K562 (cell line): ENCODE measurements at regions not wholly inside any gene's neighbourhood (a gene's known extent, or its start where the extent isn't known, plus 50 kb on each side); places are given as distances from the start of the nearest gene placed in this dataset.

Experiments
- ATAC-seq: fragments of 200-7000 bp; cut with Tn5 transposase; 3 replicates; pipeline ENCODE4 v1.9.1; 2020; ENCODE audit warnings: moderate library complexity
- BruUV-seq: library from RNA; stranded (reverse); fragments of 400-500 nt; replicated peaks from 2 replicates; lab custom pipeline; 2021; lab: Mats Ljungman, UMichigan
- CTCF ChIA-PET: fragments of 300-600 bp; formaldehyde crosslinking; extraction: SDS; loops from one replicate; lab custom pipeline; 2021; ENCODE audit warnings: low intra/inter-chr PET ratio; lab: Yijun Ruan, JAX
- POLR2A ChIA-PET: fragments of 300-600, 350-650 bp; sonication (Branson Sonifier 250); formaldehyde crosslinking; extraction: SDS; loops from one replicate; lab custom pipeline; 2021; ENCODE audit warnings: antibody characterized with exemption, inconsistent platforms; lab: Yijun Ruan, JAX
- DNase-seq, 4 experiments: peaks; one replicate each; pipeline versions ENCODE4 v3.0.0 to v3.0.0-alpha.2; 2011 to 2018; ENCODE audit warnings: low spot score in 3 of 4, mixed read lengths in 3 of 4; ENCODE audit errors: extremely low read depth in 1 of 4
- FAIRE-seq: peaks from 2 replicates; lab custom pipeline; 2011; peaks lifted over from hg19 to GRCh38; lab: Jason Lieb, UNC
- H2AFZ ChIP-seq: 2 replicates; pipeline ENCODE4 v1.6.0; 2011; ENCODE audit warnings: low read depth, low read length, control low read depth, inconsistent platforms
- H3K27ac ChIP-seq: fragments of 200-600 bp; 3 replicates; pipeline ENCODE4 v1.8.0; 2011; ENCODE audit warnings: low read depth, mild to moderate bottlenecking, control low read depth, inconsistent platforms, low read length, moderate library complexity, mixed read lengths; ENCODE audit errors: extremely low read depth
- H3K27me3 ChIP-seq, 2 experiments: fragments of 300-600 bp in 1 of 2; 2 replicates in 1 of 2; 3 replicates in 1 of 2; pipeline versions ENCODE4 v1.6.0 to v1.8.0; 2011; ENCODE audit warnings: inconsistent platforms in 2 of 2, low read length in 2 of 2, mild to moderate bottlenecking in 1 of 2, mixed read lengths in 1 of 2, moderate library complexity in 1 of 2; ENCODE audit not compliant: control insufficient read depth in 2 of 2, insufficient read depth in 2 of 2
- H3K36me3 ChIP-seq: fragments of 300-600 bp; 3 replicates; pipeline ENCODE4 v1.8.0; 2011; ENCODE audit warnings: mild to moderate bottlenecking, low read length, inconsistent platforms; ENCODE audit not compliant: control insufficient read depth, insufficient read depth
- H3K4me1 ChIP-seq, 2 experiments: fragments of 200-600 bp in 1 of 2; replicated peaks in 1 of 2; 2 replicates in 1 of 2; 3 replicates in 1 of 2; pipeline versions ENCODE4 v1.5.1 to v1.8.0; 2011; ENCODE audit warnings: inconsistent platforms in 2 of 2, low read length in 2 of 2, mild to moderate bottlenecking in 1 of 2, mixed read lengths in 1 of 2, moderate library complexity in 1 of 2; ENCODE audit not compliant: control insufficient read depth in 2 of 2, insufficient read depth in 2 of 2
- H3K4me2 ChIP-seq: 2 replicates; pipeline ENCODE4 v1.6.1; 2011; ENCODE audit warnings: low read length, control low read depth, inconsistent platforms, mixed read lengths; ENCODE audit not compliant: insufficient read depth
- H3K4me3 ChIP-seq: fragments of 200-600 bp; sonication (generic), shearing (Covaris generic); 2 replicates; pipeline ENCODE4 v1.5.1; 2016; ENCODE audit warnings: control low read depth, inconsistent platforms
- H3K79me2 ChIP-seq: fragments of 200-600 bp; 3 replicates; pipeline ENCODE4 v1.8.0; 2011; ENCODE audit warnings: low read length, inconsistent platforms; ENCODE audit not compliant: control insufficient read depth, insufficient read depth
- H3K9ac ChIP-seq, 2 experiments: 2 replicates each; pipeline versions ENCODE4 v1.6.0 to v1.6.1; 2011; ENCODE audit warnings: low read depth in 2 of 2, low read length in 2 of 2, control low read depth in 1 of 2, inconsistent platforms in 1 of 2, mild to moderate bottlenecking in 1 of 2, mixed read lengths in 1 of 2; ENCODE audit not compliant: insufficient read depth in 1 of 2
- H3K9me1 ChIP-seq: one replicate; pipeline ENCODE4 v1.6.0; 2011; ENCODE audit warnings: inconsistent platforms, mild to moderate bottlenecking, low read length, moderate library complexity; ENCODE audit not compliant: control insufficient read depth, insufficient read depth
- H3K9me3 ChIP-seq: replicated peaks from 2 replicates; pipeline ENCODE4 v1.5.1; 2011; ENCODE audit warnings: low read depth, low read length, inconsistent platforms; ENCODE audit not compliant: control insufficient read depth, insufficient read depth
- H4K20me1 ChIP-seq: replicated peaks from 2 replicates; pipeline ENCODE4 v1.6.1; 2011; ENCODE audit warnings: low read length, inconsistent platforms, mixed read lengths; ENCODE audit not compliant: control insufficient read depth, insufficient read depth
- BRCA1 ChIP-seq, 2 experiments: fragments of 450-650 bp in 1 of 2; sonication (generic) in 1 of 2; formaldehyde crosslinking in 1 of 2; IDR thresholded peaks; 2 replicates each; pipeline versions ENCODE4 v1.5.0 to v1.6.1; 2017 to 2020; ENCODE audit warnings: mild to moderate bottlenecking in 1 of 2, missing genetic modification reagents in 1 of 2
- CHD1 ChIP-seq: fragments of 200-600 bp; sonication (generic); IDR thresholded peaks from one replicate; pipeline ENCODE4 v1.6.1; 2012; ENCODE audit warnings: mild to moderate bottlenecking, moderate library complexity, low read length, inconsistent platforms
- NCOA6 ChIP-seq: fragments of 450-650 bp; IDR thresholded peaks from 2 replicates; pipeline ENCODE4 v1.6.1; 2017; ENCODE audit warnings: mild to moderate bottlenecking
- POLR3G ChIP-seq: IDR thresholded peaks from 2 replicates; pipeline ENCODE4 v1.6.1; 2011; ENCODE audit not compliant: insufficient read length, insufficient replicate concordance; ENCODE audit errors: extremely low read depth
- SIX5 ChIP-seq, 2 experiments: IDR thresholded peaks; 2 replicates each; pipeline ENCODE4 v1.6.1; 2011; ENCODE audit warnings: low read length in 2 of 2, borderline replicate concordance in 1 of 2, low read depth in 1 of 2, mild to moderate bottlenecking in 1 of 2, moderate library complexity in 1 of 2; ENCODE audit not compliant: insufficient read depth in 1 of 2
- SP1 ChIP-seq: sonication (generic); formaldehyde crosslinking; IDR thresholded peaks from 2 replicates; pipeline ENCODE4 v1.8.1; 2022; ENCODE audit warnings: mild to moderate bottlenecking, missing genetic modification reagents
- TEAD2 ChIP-seq: fragments of 450-650 bp; IDR thresholded peaks from 2 replicates; pipeline ENCODE4 v1.6.1; 2016; ENCODE audit warnings: missing genetic modification characterization, control low read depth, missing compliant biosample characterization
- ZBTB8A ChIP-seq: fragments of 450-650 bp; IDR thresholded peaks from 2 replicates; pipeline ENCODE4 v1.6.1; 2018; ENCODE audit warnings: mild to moderate bottlenecking, moderate library complexity; ENCODE audit not compliant: partially characterized antibody
- ZNF274 ChIP-seq: IDR thresholded peaks from 2 replicates; pipeline ENCODE4 v1.6.1; 2011; ENCODE audit warnings: low read depth, mild to moderate bottlenecking, low read length, moderate library complexity, borderline replicate concordance
- ZNF41 ChIP-seq: fragments of 250-450 bp; sonication (Bioruptor Pico); conservative IDR thresholded peaks from 2 replicates; pipeline ENCODE4 v1.4.0; 2020; ENCODE audit warnings: mild to moderate bottlenecking
- ZNF695 ChIP-seq: fragments of 450-650 bp; formaldehyde crosslinking; IDR thresholded peaks from 2 replicates; pipeline ENCODE4 v1.4.0; 2020; ENCODE audit warnings: mild to moderate bottlenecking, moderate library complexity
- ZNF79 ChIP-seq: fragments of 250-450 bp; sonication (Bioruptor Pico); IDR thresholded peaks from 2 replicates; pipeline ENCODE4 v1.4.0; 2020; ENCODE audit warnings: low read depth, mild to moderate bottlenecking, moderate library complexity
- WGBS: fragments of 100-300 bp; shearing (Covaris generic); methylation state at CpG from one replicate; pipeline ENCODE4 v1.1.6; 2016; ENCODE audit warnings: low coverage, mixed read lengths; ENCODE audit not compliant: insufficient coverage; ENCODE audit errors: missing lambda C conversion rate; 5-methylcytosine and 5-hydroxymethylcytosine counted together
- in situ Hi-C: fragments of 300-500 bp; cut with MboI; formaldehyde crosslinking; loops from 4 replicates; pipeline ENCODE4 v1.15.0; 2018; ENCODE audit warnings: inconsistent platforms, mixed read lengths
- intact Hi-C: fragments of 100-400 bp; cut with micrococcal nuclease; formaldehyde crosslinking; loops from 2 replicates; pipeline ENCODE4 v1.14.2; 2022
- TF ChIP-seq, protein P1 (sequence below): fragments of 450-650 bp; IDR thresholded peaks from 2 replicates; pipeline ENCODE4 v1.6.1; 2016; ENCODE audit warnings: antibody characterized with exemption
- TF ChIP-seq, protein P2 (sequence below): sonication (generic); formaldehyde crosslinking; IDR thresholded peaks from 2 replicates; pipeline ENCODE4 v1.8.0; 2022; ENCODE audit warnings: mild to moderate bottlenecking, low read depth, missing genetic modification reagents
- TF ChIP-seq, protein P3 (sequence below): fragments of 250-450 bp; sonication (Bioruptor Pico); IDR thresholded peaks from 2 replicates; pipeline ENCODE4 v1.9.0; 2021; ENCODE audit warnings: mild to moderate bottlenecking, inconsistent platforms
- TF ChIP-seq, protein P4 (sequence below): sonication (generic); formaldehyde crosslinking; IDR thresholded peaks from 2 replicates; pipeline ENCODE4 v1.5.0; 2020; ENCODE audit warnings: missing genetic modification reagents

DNA sequence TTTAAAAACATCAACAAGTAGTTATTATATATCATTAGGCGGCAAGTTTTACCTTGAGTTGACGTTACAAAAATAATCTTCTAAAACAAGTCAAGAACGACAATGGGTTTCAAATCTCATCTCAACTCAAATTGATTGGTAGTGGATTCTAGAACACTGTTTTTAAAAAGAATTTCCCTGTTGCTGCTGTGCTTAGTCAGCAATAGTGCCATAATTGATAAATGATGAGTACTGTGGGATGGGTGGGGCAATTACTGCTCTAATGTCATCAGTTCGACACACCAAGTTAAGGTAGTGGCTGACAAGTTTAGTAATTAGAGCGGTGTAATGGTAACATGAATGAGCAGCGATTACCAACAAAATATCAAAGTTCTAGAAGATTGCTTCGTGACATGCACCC is 73.4 kb upstream of the HTR1B start (continued):
- TF ChIP-seq CHD1: no peak
- TF ChIP-seq POLR3G: no peak

DNA sequence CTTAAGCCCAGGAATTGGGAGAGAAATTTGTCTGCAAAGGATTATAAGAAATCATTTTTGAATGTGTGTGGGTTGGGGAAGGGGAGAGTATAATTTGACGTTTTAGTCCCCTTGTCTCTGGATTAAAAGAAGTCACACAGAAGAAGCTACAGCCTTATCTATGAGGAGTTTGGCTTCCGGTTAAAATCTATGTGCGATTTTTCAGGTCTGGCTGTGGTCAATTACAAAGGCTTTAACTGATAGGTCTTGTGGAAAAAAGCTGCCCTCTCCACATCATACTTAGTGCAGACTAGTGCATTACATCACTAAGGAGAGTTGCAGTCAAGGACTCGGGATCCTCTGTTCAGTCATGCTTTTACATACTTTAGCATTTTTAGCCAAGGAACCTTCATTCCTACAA is 80.3 kb upstream of the HTR1B start:
- Histone ChIP-seq H3K9ac (no peak overlapping the region), H4K20me1 (no peaks in the 10 kb centered on the region), H3K79me2 (no peaks in the 10 kb centered on the region), H3K4me3 (no peak overlapping the region), H3K4me2 (no peak overlapping the region), H3K4me1 (no peaks in the 10 kb centered on the region), H3K9me3 (no peaks in the 10 kb centered on the region; the same call in 1 of the 2 replicates), H3K9me1 (no peaks in the 10 kb centered on the region), H3K36me3 (no peaks in the 10 kb centered on the region), H2AFZ (no peak overlapping the region), H3K27me3 (no peaks in the 10 kb centered on the region), H3K27ac (no peak overlapping the region)
- ChIA-PET POLR2A (no interaction called here), CTCF (no interaction called here)
- intact Hi-C loops: no loop called here
- TF ChIP-seq, protein P1, sequence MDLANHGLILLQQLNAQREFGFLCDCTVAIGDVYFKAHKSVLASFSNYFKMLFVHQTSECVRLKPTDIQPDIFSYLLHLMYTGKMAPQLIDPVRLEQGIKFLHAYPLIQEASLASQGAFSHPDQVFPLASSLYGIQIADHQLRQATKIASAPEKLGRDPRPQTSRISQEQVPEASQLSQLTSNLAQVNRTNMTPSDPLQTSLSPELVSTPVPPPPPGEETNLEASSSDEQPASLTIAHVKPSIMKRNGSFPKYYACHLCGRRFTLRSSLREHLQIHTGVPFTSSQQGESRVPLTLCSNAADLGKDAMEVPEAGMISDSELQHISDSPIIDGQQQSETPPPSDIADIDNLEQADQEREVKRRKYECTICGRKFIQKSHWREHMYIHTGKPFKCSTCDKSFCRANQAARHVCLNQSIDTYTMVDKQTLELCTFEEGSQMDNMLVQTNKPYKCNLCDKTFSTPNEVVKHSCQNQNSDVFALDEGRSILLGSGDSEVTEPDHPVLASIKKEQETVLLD: no peak
- TF ChIP-seq, protein P2, sequence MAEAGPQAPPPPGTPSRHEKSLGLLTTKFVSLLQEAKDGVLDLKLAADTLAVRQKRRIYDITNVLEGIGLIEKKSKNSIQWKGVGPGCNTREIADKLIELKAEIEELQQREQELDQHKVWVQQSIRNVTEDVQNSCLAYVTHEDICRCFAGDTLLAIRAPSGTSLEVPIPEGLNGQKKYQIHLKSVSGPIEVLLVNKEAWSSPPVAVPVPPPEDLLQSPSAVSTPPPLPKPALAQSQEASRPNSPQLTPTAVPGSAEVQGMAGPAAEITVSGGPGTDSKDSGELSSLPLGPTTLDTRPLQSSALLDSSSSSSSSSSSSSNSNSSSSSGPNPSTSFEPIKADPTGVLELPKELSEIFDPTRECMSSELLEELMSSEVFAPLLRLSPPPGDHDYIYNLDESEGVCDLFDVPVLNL (CRISPR knock-in tag): no peak
- TF ChIP-seq BRCA1 (IDR thresholded peaks at IDR 0.05) (no peak), BRCA1 (CRISPR knock-in tag; IDR thresholded peaks at IDR 0.05) (no peak), SIX5 (IDR thresholded peaks at IDR 0.05; ENCODE audit: borderline replicate concordance in 1 of 2, insufficient read depth in 1 of 2, low read depth in 1 of 2, low read length in 2 of 2) (no peak), SP1 (CRISPR knock-in tag) (no peak), NCOA6 (no peak), ZNF695 (CRISPR knock-in tag) (no peak), ZBTB8A (no peak), ZNF79 (CRISPR knock-in tag) (no peak), ZNF274 (no peak), TEAD2 (tag) (no peak), ZNF41 (CRISPR knock-in tag) (no peak)
- TF ChIP-seq, protein P3, sequence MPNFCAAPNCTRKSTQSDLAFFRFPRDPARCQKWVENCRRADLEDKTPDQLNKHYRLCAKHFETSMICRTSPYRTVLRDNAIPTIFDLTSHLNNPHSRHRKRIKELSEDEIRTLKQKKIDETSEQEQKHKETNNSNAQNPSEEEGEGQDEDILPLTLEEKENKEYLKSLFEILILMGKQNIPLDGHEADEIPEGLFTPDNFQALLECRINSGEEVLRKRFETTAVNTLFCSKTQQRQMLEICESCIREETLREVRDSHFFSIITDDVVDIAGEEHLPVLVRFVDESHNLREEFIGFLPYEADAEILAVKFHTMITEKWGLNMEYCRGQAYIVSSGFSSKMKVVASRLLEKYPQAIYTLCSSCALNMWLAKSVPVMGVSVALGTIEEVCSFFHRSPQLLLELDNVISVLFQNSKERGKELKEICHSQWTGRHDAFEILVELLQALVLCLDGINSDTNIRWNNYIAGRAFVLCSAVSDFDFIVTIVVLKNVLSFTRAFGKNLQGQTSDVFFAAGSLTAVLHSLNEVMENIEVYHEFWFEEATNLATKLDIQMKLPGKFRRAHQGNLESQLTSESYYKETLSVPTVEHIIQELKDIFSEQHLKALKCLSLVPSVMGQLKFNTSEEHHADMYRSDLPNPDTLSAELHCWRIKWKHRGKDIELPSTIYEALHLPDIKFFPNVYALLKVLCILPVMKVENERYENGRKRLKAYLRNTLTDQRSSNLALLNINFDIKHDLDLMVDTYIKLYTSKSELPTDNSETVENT (CRISPR knock-in tag): no peak
- TF ChIP-seq, protein P4, sequence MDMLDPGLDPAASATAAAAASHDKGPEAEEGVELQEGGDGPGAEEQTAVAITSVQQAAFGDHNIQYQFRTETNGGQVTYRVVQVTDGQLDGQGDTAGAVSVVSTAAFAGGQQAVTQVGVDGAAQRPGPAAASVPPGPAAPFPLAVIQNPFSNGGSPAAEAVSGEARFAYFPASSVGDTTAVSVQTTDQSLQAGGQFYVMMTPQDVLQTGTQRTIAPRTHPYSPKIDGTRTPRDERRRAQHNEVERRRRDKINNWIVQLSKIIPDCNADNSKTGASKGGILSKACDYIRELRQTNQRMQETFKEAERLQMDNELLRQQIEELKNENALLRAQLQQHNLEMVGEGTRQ (CRISPR knock-in tag): no peak
- FAIRE-seq (no peak), DNase-seq (no peak), ATAC-seq (no peak)
- in situ Hi-C loops: no loop called here
- BruUV-seq: no TSS peak
- 0% methylated on average over 4 of the region's 4 CpGs for WGBS
